ENCODE measurements at regions not wholly inside any gene's neighbourhood (a gene's known extent, or its start where the extent isn't known, plus 50 kb on each side); places are given as distances from the start of the nearest gene placed in this dataset.

DNA sequence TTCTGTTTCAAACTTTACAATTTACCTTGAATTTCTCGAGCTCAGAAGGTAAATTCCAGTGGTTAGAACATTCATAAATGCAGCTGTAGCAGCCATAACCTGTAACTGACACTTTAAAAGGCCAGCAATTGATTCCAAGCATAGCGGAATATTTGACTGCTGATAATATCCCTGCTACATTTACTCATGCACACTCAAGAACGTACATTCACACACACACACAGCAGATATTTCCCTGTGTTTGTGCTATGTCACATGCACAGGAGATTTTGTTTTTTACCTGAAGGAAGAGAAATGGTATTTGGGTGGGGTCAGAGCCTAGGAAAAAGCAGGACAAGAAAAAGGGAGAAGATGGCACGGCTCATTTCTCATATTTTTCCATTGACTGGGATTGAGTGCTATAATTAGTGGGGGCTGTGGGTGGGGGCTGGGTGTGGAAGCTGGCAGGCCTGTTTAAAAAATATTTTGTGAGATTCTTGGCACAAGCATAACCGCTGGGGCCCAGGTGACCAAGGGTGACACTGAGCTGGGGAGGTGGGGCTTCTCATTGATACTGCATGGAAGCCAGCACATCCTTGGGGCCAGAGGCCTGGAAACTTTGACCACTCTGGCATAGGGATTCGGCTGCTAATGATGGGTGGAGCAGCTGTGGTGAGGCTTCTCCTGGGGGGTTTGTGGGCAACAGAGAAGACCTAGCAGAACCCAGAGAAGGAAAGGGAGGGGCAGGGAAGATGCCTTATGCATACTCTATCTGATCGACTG, 88.9 kb upstream of the TPRG1 start:
- Histone ChIP-seq H2BK15ac (ENCODE audit: low read length) (no peak overlapping the region), H2BK120ac (replicated peaks; ENCODE audit: low read depth, low read length) (no peak overlapping the region), H3K79me1 (ENCODE audit: low read depth, low read length) (no peaks in the 10 kb centered on the region), H3K56ac (replicated peaks; ENCODE audit: insufficient read length, low read depth, low read length) (no peak overlapping the region), H3K4ac (replicated peaks; ENCODE audit: insufficient read length, low read depth, low read length) (no peak overlapping the region), H3K4me1 (replicated peaks in 1 of 4; ENCODE audit: control insufficient read depth in 3 of 4, insufficient read depth in 4 of 4, low read length in 3 of 4) (no peaks in the 10 kb centered on the region), H3K4me3 (ENCODE audit: extremely low read depth in 1 of 4, insufficient read depth in 2 of 4, low read depth in 3 of 4, low read length in 4 of 4) (no peak overlapping the region), H3K27me3 (replicated peaks in 1 of 4; ENCODE audit: control insufficient read depth in 3 of 4, extremely low read depth in 1 of 4, insufficient read depth in 3 of 4, low read length in 3 of 4) (no peaks in the 10 kb centered on the region), H2BK12ac (ENCODE audit: low read depth, low read length) (no peak overlapping the region), H3K23ac (ENCODE audit: insufficient read length) (no peak overlapping the region), H3K9me3 (ENCODE audit: insufficient read depth in 2 of 2, low read depth in 1 of 2, low read length in 1 of 2) (no peaks in the 10 kb centered on the region), H3K23me2 (ENCODE audit: low read depth, low read length) (no peaks in the 10 kb centered on the region), H3K9ac (replicated peaks in 1 of 4; ENCODE audit: extremely low read depth in 1 of 4, low read depth in 3 of 4, low read length in 3 of 4) (no peak overlapping the region), H3K79me2 (ENCODE audit: control insufficient read depth in 1 of 2, insufficient read depth in 2 of 2, low read length in 2 of 2) (no peaks in the 10 kb centered on the region), H4K5ac (ENCODE audit: insufficient read length, low read depth, low read length) (no peak overlapping the region), H4K91ac (replicated peaks; ENCODE audit: insufficient read length, low read length) (no peak overlapping the region), H3K14ac (ENCODE audit: insufficient read length) (no peak overlapping the region), H2BK20ac (ENCODE audit: low read length) (no peak overlapping the region), H2AK5ac (ENCODE audit: low read depth, low read length) (no peak overlapping the region), H3K4me2 (ENCODE audit: insufficient read depth in 1 of 2, low read depth in 2 of 2, low read length in 2 of 2) (no peak overlapping the region), H3K27ac (ENCODE audit: low read depth, low read length) (no peak overlapping the region), H4K20me1 (replicated peaks in 1 of 2; ENCODE audit: control insufficient read depth in 1 of 2, insufficient read depth in 2 of 2, low read length in 2 of 2) (no peaks in the 10 kb centered on the region), H3K18ac (ENCODE audit: extremely low read depth, low read length) (no peak overlapping the region), H2BK5ac (ENCODE audit: low read depth, low read length) (no peak overlapping the region), H2AFZ (ENCODE audit: low read length) (no peak overlapping the region), H4K8ac (ENCODE audit: extremely low read depth, insufficient read depth, low read length) (no peak overlapping the region), H3K36me3 (ENCODE audit: control insufficient read depth in 2 of 4, insufficient read depth in 4 of 4, low read length in 3 of 4) (no peaks in the 10 kb centered on the region)
- TF ChIP-seq NANOG (IDR thresholded peaks at IDR 0.05; ENCODE audit: insufficient read depth, low read depth, low read length, poor library complexity, severe bottlenecking): no peak
- TF ChIP-seq SIX5 (IDR thresholded peaks at IDR 0.05; ENCODE audit: low read depth, low read length): no peak
- TF ChIP-seq EP300 (IDR thresholded peaks at IDR 0.05; ENCODE audit: borderline replicate concordance in 1 of 2, low read depth in 2 of 2, low read length in 2 of 2): no peak
- no peak for TF ChIP-seq GABPA (IDR thresholded peaks at IDR 0.05; ENCODE audit: borderline replicate concordance, insufficient read depth, low read length)
- no peak for FAIRE-seq
- no peak for DNase-seq (ENCODE audit: low read depth in 1 of 2, low spot score in 2 of 2)
- ChIA-PET CTCF (ENCODE audit: partially characterized antibody) (interaction anchor here (1.1 kb wide), 1 partner anchor 128 kb away, joined by 3 read pairs; no protein-coding TSS in a partner anchor), POLR2A (ENCODE audit: partially characterized antibody) (no interaction called here)
- WGBS, 2 experiments (ENCODE audit: extremely low coverage in 1 of 2, insufficient coverage in 1 of 2, insufficient read length in 1 of 2, insufficient replicate concordance in 2 of 2, low coverage in 1 of 2, low lambda C conversion rate in 2 of 2, missing lambda C conversion rate in 1 of 2): 77% methylated on average over 7 of the region's 7 CpGs; no CpG with 5 or more reads in 1 of the 2 experiments
